ENCODE measurements at regions not wholly inside any gene's neighbourhood (a gene's known extent, or its start where the extent isn't known, plus 50 kb on each side); places are given as distances from the start of the nearest gene placed in this dataset.

- TF ChIP-seq ZBTB11 (CRISPR knock-in tag; IDR thresholded peaks at IDR 0.05) (no peak), RBM34 (IDR thresholded peaks at IDR 0.05; ENCODE audit: borderline replicate concordance, insufficient read depth, low read length) (no peak), TGIF2 (CRISPR knock-in tag; IDR thresholded peaks at IDR 0.05) (no peak), ZNF224 (CRISPR knock-in tag; IDR thresholded peaks at IDR 0.05) (no peak), GATAD2A (IDR thresholded peaks at IDR 0.05) (no peak), FOXA1 (IDR thresholded peaks at IDR 0.05; ENCODE audit: borderline replicate concordance) (no peak), HNRNPLL (IDR thresholded peaks at IDR 0.05; ENCODE audit: low read depth, low read length, poor library complexity, severe bottlenecking) (no peak), RCOR1 (IDR thresholded peaks at IDR 0.05; ENCODE audit: borderline replicate concordance in 1 of 2, low read depth in 2 of 2, low read length in 2 of 2) (no peak), ZNF583 (CRISPR knock-in tag; IDR thresholded peaks at IDR 0.05) (no peak), SNIP1 (IDR thresholded peaks at IDR 0.05; ENCODE audit: low read depth) (no peak), XRCC3 (IDR thresholded peaks at IDR 0.05) (no peak), CREB5 (CRISPR knock-in tag; IDR thresholded peaks at IDR 0.05) (no peak)
These were observed 119.7 kb upstream of the ZRANB2 start (continued) for GRCh38 chr1:71200503-71200902.
